ENCODE measurements at regions not wholly inside any gene's neighbourhood (a gene's known extent, or its start where the extent isn't known, plus 50 kb on each side); places are given as distances from the start of the nearest gene placed in this dataset.

DNA sequence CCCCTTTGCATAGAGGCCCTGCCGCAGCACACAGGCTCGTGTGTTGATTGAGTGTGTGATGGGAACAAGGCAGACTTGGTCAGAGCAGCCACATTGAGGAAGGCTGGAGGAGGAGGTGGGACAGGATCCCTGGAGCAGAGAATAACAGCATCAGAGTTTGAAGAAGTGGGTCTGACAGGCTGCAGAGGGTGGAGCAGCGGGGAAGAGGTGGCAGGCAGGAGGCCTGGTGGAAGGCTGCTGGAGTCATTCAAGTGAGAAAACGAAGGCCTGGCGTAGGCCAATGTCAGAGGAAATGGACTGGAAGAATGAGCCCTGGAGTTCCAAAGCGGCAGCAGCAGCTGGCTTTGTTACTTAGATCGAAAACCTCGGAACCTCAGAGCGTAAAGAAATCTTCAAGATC lies 115.0 kb upstream of the GRIK3 start:
- no peak for TF ChIP-seq CTCF (IDR thresholded peaks at IDR 0.05; ENCODE audit: extremely low read depth in 1 of 2, insufficient read depth in 1 of 2, low read depth in 1 of 2, low read length in 2 of 2)
- TF ChIP-seq POLR2A (IDR thresholded peaks at IDR 0.05; ENCODE audit: low read depth, low read length): no peak
- no peak for TF ChIP-seq MAX (IDR thresholded peaks at IDR 0.05; ENCODE audit: insufficient read depth, insufficient read length)
- no peak for TF ChIP-seq EZH2 (IDR thresholded peaks at IDR 0.05; ENCODE audit: borderline replicate concordance, low read depth, low read length, severe bottlenecking)
- no peak for TF ChIP-seq POLR2AphosphoS5 (IDR thresholded peaks at IDR 0.05; ENCODE audit: insufficient read depth, low read depth, low read length)
- TF ChIP-seq FOS (IDR thresholded peaks at IDR 0.05; ENCODE audit: borderline replicate concordance, insufficient read depth, low read length): no peak
- TF ChIP-seq JUN (IDR thresholded peaks at IDR 0.05; ENCODE audit: borderline replicate concordance, insufficient read depth, insufficient read length, low read depth): no peak

All from endothelial cell of umbilical vein (primary cell).